Naive thymus-derived CD4-positive, alpha-beta T cell (primary cell): ENCODE measurements at regions not wholly inside any gene's neighbourhood (a gene's known extent, or its start where the extent isn't known, plus 50 kb on each side); places are given as distances from the start of the nearest gene placed in this dataset.

Source experiments
- ATAC-seq: fragments of 150-1000 bp; cut with Tn5 transposase; 2 replicates; pipeline ENCODE4 v1.10.0; 2021; ENCODE audit warnings: mild to moderate bottlenecking, moderate library complexity
- CTCF ChIA-PET: fragments of 350-600 bp; sonication (Branson Sonifier 250); formaldehyde crosslinking; loops from one replicate; lab custom pipeline; 2021; ENCODE audit warnings: antibody characterized with exemption; lab: Charles Lee
- POLR2A ChIA-PET: fragments of 350-600 bp; sonication (Branson Sonifier 250); formaldehyde crosslinking; loops from one replicate; lab custom pipeline; 2021; ENCODE audit warnings: antibody characterized with exemption, inconsistent platforms; lab: Charles Lee
- DNase-seq, 9 donors: peaks; one replicate each; pipeline versions ENCODE4 v3.0.0 to v3.0.0-alpha.2; 2020 to 2022; ENCODE audit warnings: mixed read lengths in 1 of 9
- H3K27ac ChIP-seq: one replicate; pipeline ENCODE4 v1.7.0; 2013; ENCODE audit warnings: mild to moderate bottlenecking, low read depth, low read length, moderate library complexity
- H3K27me3 ChIP-seq, 2 donors: one replicate each; pipeline ENCODE4 v1.7.0; 2013; ENCODE audit warnings: low read length in 2 of 2, mild to moderate bottlenecking in 2 of 2, moderate library complexity in 2 of 2; ENCODE audit not compliant: control insufficient read depth in 2 of 2, insufficient read depth in 2 of 2
- H3K36me3 ChIP-seq, 3 experiments: 1 replicate in 2 of 3; 2 replicates in 1 of 3; pipeline ENCODE4 v1.7.0; 2013; ENCODE audit warnings: low read length in 3 of 3, mild to moderate bottlenecking in 3 of 3, moderate library complexity in 1 of 3; ENCODE audit not compliant: insufficient read depth in 3 of 3, control insufficient read depth in 2 of 3
- H3K4me1 ChIP-seq, 2 donors: one replicate each; pipeline ENCODE4 v1.7.0; 2013; ENCODE audit warnings: low read length in 2 of 2, mild to moderate bottlenecking in 2 of 2, moderate library complexity in 1 of 2; ENCODE audit not compliant: control insufficient read depth in 2 of 2, insufficient read depth in 2 of 2
- H3K4me3 ChIP-seq: 2 replicates; pipeline ENCODE4 v1.7.0; 2013; ENCODE audit warnings: mild to moderate bottlenecking, low read length
- H3K9me3 ChIP-seq, 3 experiments: 1 replicate in 2 of 3; 2 replicates in 1 of 3; pipeline ENCODE4 v1.7.0; 2013; ENCODE audit warnings: low read length in 3 of 3; ENCODE audit not compliant: control insufficient read depth in 2 of 3
- H3K27ac Mint-ChIP-seq, 9 donors: one replicate each; pipeline ENCODE4 v1.8.0; 2020 to 2022; ENCODE audit warnings: mixed read lengths in 9 of 9, mild to moderate bottlenecking in 8 of 9, moderate library complexity in 5 of 9, inconsistent platforms in 2 of 9
- H3K27me3 Mint-ChIP-seq, 5 donors: one replicate each; pipeline ENCODE4 v1.8.0; 2021 to 2022; ENCODE audit warnings: mixed read lengths in 5 of 5, mild to moderate bottlenecking in 1 of 5
- H3K36me3 Mint-ChIP-seq, 5 donors: one replicate each; pipeline ENCODE4 v1.8.0; 2020 to 2022; ENCODE audit warnings: mixed read lengths in 5 of 5, mild to moderate bottlenecking in 3 of 5, inconsistent platforms in 1 of 5
- H3K4me1 Mint-ChIP-seq, 7 donors: one replicate each; pipeline ENCODE4 v1.8.0; 2020 to 2022; ENCODE audit warnings: mixed read lengths in 7 of 7, mild to moderate bottlenecking in 3 of 7, inconsistent platforms in 1 of 7
- H3K4me3 Mint-ChIP-seq, 10 donors: one replicate each; pipeline ENCODE4 v1.8.0; 2020 to 2022; ENCODE audit warnings: mild to moderate bottlenecking in 10 of 10, mixed read lengths in 10 of 10, moderate library complexity in 6 of 10, inconsistent platforms in 2 of 10
- H3K9me3 Mint-ChIP-seq, 11 donors: one replicate each; pipeline ENCODE4 v1.8.0; 2020 to 2022; ENCODE audit warnings: mixed read lengths in 11 of 11, mild to moderate bottlenecking in 4 of 11, inconsistent platforms in 1 of 11, moderate library complexity in 1 of 11
- intact Hi-C, 2 donors: fragments of 100-400 bp; cut with micrococcal nuclease; formaldehyde crosslinking; loops; one replicate each; pipeline ENCODE4 v1.15.1; 2023

- ChIA-PET POLR2A (no interaction called here), CTCF (no interaction called here)
- Histone ChIP-seq H3K27ac (no peak overlapping the region), H3K9me3 (no peaks in the 10 kb centered on the region), H3K4me3 (no peak overlapping the region), H3K4me1 (no peaks in the 10 kb centered on the region), H3K36me3 (no peaks in the 10 kb centered on the region), H3K27me3 (no peaks in the 10 kb centered on the region)
- Mint-ChIP-seq H3K4me1 (no peaks in the 10 kb centered on the region), H3K27ac (no peak overlapping the region), H3K9me3 (no peaks in the 10 kb centered on the region), H3K36me3 (no peaks in the 10 kb centered on the region), H3K27me3 (peaks cover 0 to 28% (median 12%) of the 10 kb centered on the region in 5 donors), H3K4me3 (no peak overlapping the region)
- ATAC-seq (no peak), DNase-seq (no peak)
- intact Hi-C loops, result no loop called here
Observed at GRCh38 chr5:179472641-179473040, 77.7 kb upstream of the RUFY1 start.

GRCh38 chr5:179472174-179472573, 78.2 kb upstream of the RUFY1 start:
- ChIA-PET CTCF (no interaction called here), POLR2A (no interaction called here)
- no peaks in the 10 kb centered on the region for H3K4me1 Mint-ChIP-seq
- no peak overlapping the region for H3K27ac Mint-ChIP-seq
- intact Hi-C loops, result no loop called here
- H3K4me3 Mint-ChIP-seq, result no peak overlapping the region
- peaks cover 0 to 28% (median 12%) of the 10 kb centered on the region in 5 donors for H3K27me3 Mint-ChIP-seq
- no peaks in the 10 kb centered on the region for H3K36me3 Mint-ChIP-seq
- Histone ChIP-seq H3K9me3 (no peaks in the 10 kb centered on the region), H3K27me3 (no peaks in the 10 kb centered on the region), H3K4me3 (no peak overlapping the region), H3K27ac (no peak overlapping the region), H3K4me1 (no peaks in the 10 kb centered on the region), H3K36me3 (no peaks in the 10 kb centered on the region)
- ATAC-seq, result no peak
- peaks cover 0 to 3% (median 0%) of the 10 kb centered on the region in 11 donors for H3K9me3 Mint-ChIP-seq
- DNase-seq, result no peak

- Histone ChIP-seq H3K4me3 (no peak overlapping the region), H3K27ac (no peak overlapping the region), H3K4me1 (no peaks in the 10 kb centered on the region), H3K27me3 (no peaks in the 10 kb centered on the region), H3K36me3 (no peaks in the 10 kb centered on the region), H3K9me3 (no peaks in the 10 kb centered on the region)
- no peak overlapping the region for H3K27ac Mint-ChIP-seq
- intact Hi-C loops, result no loop called here
- ATAC-seq (no peak), DNase-seq (no peak)
- POLR2A ChIA-PET, result no interaction called here
- H3K36me3 Mint-ChIP-seq, result no peaks in the 10 kb centered on the region
- H3K9me3 Mint-ChIP-seq, result peaks cover 0 to 15% (median 0%) of the 10 kb centered on the region in 11 donors
- H3K4me1 Mint-ChIP-seq, result no peaks in the 10 kb centered on the region
- H3K4me3 Mint-ChIP-seq, result no peak overlapping the region
- peaks cover 0 to 16% (median 5%) of the 10 kb centered on the region in 5 donors for H3K27me3 Mint-ChIP-seq
- CTCF ChIA-PET, result interaction anchor here (0.7 kb wide), 1 partner anchor 490 kb away, joined by 4 read pairs; no protein-coding TSS in a partner anchor
Observed at GRCh38 chr5:179470201-179470600, 80.2 kb upstream of the RUFY1 start.

- H3K9me3 ChIP-seq, result no peaks in the 10 kb centered on the region
- peaks cover 0 to 9% (median 0%) of the 10 kb centered on the region in 5 donors for H3K27me3 Mint-ChIP-seq
Observed at GRCh38 chr5:179468696-179469095, 81.7 kb upstream of the RUFY1 start.

GRCh38 chr5:179467441-179467840, 82.9 kb upstream of the RUFY1 start:
- DNase-seq (no peak), ATAC-seq (no peak)
- Histone ChIP-seq H3K27me3 (no peaks in the 10 kb centered on the region), H3K4me3 (no peak overlapping the region), H3K4me1 (no peaks in the 10 kb centered on the region), H3K36me3 (no peaks in the 10 kb centered on the region), H3K27ac (no peak overlapping the region), H3K9me3 (no peaks in the 10 kb centered on the region)
- H3K9me3 Mint-ChIP-seq, result peaks cover 0 to 26% (median 0%) of the 10 kb centered on the region in 11 donors
- H3K27ac Mint-ChIP-seq, result no peak overlapping the region
- no peaks in the 10 kb centered on the region for H3K36me3 Mint-ChIP-seq
- no peak overlapping the region for H3K4me3 Mint-ChIP-seq
- ChIA-PET POLR2A (no interaction called here), CTCF (no interaction called here)
- peaks cover 0 to 9% (median 0%) of the 10 kb centered on the region in 5 donors for H3K27me3 Mint-ChIP-seq
- H3K4me1 Mint-ChIP-seq, result no peaks in the 10 kb centered on the region
- intact Hi-C loops, result no loop called here

More at GRCh38 chr5:179468696-179469095, 81.7 kb upstream of the RUFY1 start:
- no peak for ATAC-seq
- Histone ChIP-seq H3K27ac (no peak overlapping the region), H3K4me3 (no peak overlapping the region), H3K4me1 (no peaks in the 10 kb centered on the region), H3K36me3 (no peaks in the 10 kb centered on the region), H3K27me3 (no peaks in the 10 kb centered on the region)
- H3K36me3 Mint-ChIP-seq, result no peaks in the 10 kb centered on the region
- intact Hi-C loops, result no loop called here
- H3K4me3 Mint-ChIP-seq, result no peak overlapping the region
- H3K4me1 Mint-ChIP-seq, result no peaks in the 10 kb centered on the region
- no peak overlapping the region for H3K27ac Mint-ChIP-seq
- H3K9me3 Mint-ChIP-seq, result peaks cover 0 to 26% (median 0%) of the 10 kb centered on the region in 11 donors
- CTCF ChIA-PET, result no interaction called here
- DNase-seq, result no peak
- POLR2A ChIA-PET, result no interaction called here

GRCh38 chr5:179464631-179465030, 85.7 kb upstream of the RUFY1 start:
- Mint-ChIP-seq H3K9me3 (peaks cover 0 to 26% (median 0%) of the 10 kb centered on the region in 11 donors), H3K4me1 (no peaks in the 10 kb centered on the region), H3K36me3 (no peaks in the 10 kb centered on the region), H3K4me3 (no peak overlapping the region), H3K27me3 (peaks cover 0 to 11% (median 0%) of the 10 kb centered on the region in 5 donors), H3K27ac (no peak overlapping the region)
- POLR2A ChIA-PET, result no interaction called here
- CTCF ChIA-PET, result no interaction called here
- H3K9me3 ChIP-seq, result no peaks in the 10 kb centered on the region
- DNase-seq (no peak), ATAC-seq (no peak)
- no peak overlapping the region for H3K27ac ChIP-seq
- H3K36me3 ChIP-seq, result no peaks in the 10 kb centered on the region
- H3K4me1 ChIP-seq, result no peaks in the 10 kb centered on the region
- no peaks in the 10 kb centered on the region for H3K27me3 ChIP-seq
- no peak overlapping the region for H3K4me3 ChIP-seq
- intact Hi-C loops, result no loop called here

- no peak for ATAC-seq
Observed at GRCh38 chr5:179462040-179462439, 88.3 kb upstream of the RUFY1 start.

More at GRCh38 chr5:179462040-179462439, 88.3 kb upstream of the RUFY1 start:
- intact Hi-C loops, result no loop called here
- H3K4me1 ChIP-seq, result no peaks in the 10 kb centered on the region
- no peaks in the 10 kb centered on the region for H3K9me3 ChIP-seq
- POLR2A ChIA-PET, result no interaction called here
- Mint-ChIP-seq H3K4me3 (no peak overlapping the region), H3K36me3 (peaks cover 0 to 5% (median 0%) of the 10 kb centered on the region in 5 donors), H3K4me1 (no peaks in the 10 kb centered on the region), H3K27me3 (peaks cover 0 to 16% (median under 1%) of the 10 kb centered on the region in 5 donors), H3K27ac (no peak overlapping the region), H3K9me3 (peaks cover 0 to 29% (median 6%) of the 10 kb centered on the region in 11 donors)
- H3K27ac ChIP-seq, result no peak overlapping the region
- H3K27me3 ChIP-seq, result no peaks in the 10 kb centered on the region
- no peak overlapping the region for H3K4me3 ChIP-seq
- no peak for DNase-seq
- CTCF ChIA-PET, result no interaction called here
- no peaks in the 10 kb centered on the region for H3K36me3 ChIP-seq
